ENCODE measurements at regions not wholly inside any gene's neighbourhood (a gene's known extent, or its start where the extent isn't known, plus 50 kb on each side); places are given as distances from the start of the nearest gene placed in this dataset.
"Not testable (repeated sequence)": the region's sequence is repeated elsewhere in the genome, so short reads cannot be mapped to it uniquely, and the experiment has no call there.

DNA sequence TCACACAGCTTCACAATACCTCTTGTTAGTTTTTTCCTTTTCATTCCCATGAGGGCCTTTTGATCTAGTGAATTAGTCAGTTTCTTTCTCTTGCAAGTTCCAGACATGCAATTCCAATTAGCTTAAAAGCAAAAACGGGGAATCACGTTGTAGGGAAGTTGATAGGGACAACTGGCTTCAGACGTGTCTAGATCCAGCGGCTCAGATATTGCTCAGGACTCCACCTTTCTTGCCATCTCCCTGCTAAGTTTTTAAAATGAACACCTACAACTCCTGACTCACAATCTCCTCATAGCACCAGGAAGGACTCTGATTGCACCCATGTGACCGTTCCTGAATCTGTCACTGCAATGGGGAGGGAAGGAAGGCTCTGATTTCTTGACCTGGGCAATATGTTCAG lies 63.8 kb upstream of the ARHGAP29 start:
- no peak for DNase-seq

DNA sequence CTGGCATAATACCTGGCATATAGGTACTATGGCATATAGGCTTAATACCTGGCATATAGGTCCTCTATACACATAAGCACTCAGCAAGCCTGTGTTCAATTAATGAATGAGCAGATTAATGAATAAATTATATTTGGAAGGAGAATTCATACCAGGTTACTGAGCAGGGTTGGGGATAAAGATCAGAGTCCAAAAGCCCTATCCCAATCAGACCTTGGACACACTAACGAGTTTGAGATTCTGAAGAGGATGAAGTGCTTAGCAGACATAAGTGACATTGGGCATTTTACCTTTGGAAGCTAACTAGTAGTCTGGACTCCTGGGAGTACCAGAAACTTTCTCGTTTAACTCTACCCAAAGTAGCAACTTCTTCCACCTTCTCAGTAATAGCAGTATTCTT lies 63.3 kb upstream of the ARHGAP29 start:
- no peak for DNase-seq

DNA sequence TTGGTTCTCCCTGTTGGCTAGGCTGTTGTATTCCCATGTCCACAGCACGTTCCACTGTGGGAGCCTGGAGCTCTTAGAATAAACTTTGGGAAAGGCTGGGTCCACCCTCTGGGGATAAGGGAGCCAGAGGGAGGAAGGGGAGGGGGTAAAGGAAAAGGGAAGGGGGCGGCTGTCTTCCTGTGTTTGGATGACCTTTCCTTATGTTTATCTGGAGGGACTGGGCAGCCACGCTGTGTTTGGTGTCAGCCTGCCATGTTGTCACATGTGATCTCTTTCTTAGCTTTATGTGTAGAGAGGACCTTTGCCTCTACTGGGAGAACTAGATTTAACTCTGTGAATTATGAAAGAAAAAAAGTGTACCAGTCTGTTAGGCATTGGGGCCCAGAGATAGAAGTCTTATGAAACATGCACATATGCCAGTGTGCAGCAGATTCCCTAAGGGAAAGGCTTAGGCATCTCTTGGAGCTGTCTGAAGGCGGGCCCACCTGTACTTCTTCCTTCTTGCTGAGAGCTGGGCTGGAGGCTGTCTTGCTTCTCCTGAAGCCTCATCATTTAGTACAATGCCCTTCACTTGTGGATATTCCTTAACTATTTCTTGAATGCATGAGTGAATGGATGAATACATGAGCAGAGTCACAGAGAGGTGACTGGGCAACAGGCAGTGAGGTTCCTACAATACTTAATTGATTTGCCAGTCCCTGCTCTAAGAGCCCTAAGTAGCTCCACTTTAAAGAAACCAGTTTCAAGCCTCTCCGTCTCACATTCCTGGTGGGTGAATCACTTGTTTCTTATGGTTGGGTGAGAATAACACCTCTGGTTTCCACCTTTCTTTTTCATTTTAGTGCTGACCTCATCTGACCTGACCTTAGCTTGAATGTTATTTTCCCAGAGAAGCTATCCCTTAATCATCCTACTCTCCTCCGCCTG lies 62.5 kb upstream of the ARHGAP29 start:
- peak; percentile 7 for DNase-seq

DNA sequence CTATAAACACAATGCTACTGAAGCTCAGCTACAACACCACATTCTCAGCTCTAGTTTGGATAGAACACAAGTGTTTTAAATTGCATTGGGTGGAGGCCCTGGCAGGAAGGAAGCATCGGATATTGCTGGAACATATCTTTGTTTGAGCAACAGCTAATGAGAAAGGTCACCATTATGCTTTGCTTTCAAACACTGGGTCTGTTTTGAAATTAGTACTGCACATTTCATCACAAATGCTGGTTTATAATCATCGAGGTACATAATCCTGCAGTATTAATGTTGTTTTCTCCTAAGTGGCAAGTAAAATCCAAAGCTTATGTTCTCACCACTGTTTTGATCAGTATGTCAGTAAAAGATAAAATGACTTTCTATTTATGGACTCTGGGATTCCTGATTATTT lies 61.5 kb upstream of the ARHGAP29 start:
- DNase-seq: no peak

DNA sequence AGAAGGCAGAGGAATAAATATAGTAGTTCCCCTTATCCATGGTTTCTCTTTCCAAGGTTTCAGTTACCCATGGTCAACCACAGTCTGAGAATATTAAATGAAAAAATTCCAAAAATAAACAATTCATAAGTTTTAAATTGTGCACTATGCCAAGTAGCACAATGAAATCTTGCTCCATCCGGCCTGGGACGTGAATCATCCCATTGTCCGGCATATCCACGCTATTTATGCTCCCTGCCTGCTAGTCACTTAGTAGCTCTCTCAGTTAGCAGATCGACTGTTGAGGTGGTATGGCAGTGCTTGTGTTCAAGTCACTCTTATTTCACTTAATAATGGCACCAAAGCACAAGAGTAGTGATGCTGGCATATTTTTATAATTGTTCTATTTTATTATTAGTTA lies 58.6 kb upstream of the ARHGAP29 start:
- DNase-seq: no peak

DNA sequence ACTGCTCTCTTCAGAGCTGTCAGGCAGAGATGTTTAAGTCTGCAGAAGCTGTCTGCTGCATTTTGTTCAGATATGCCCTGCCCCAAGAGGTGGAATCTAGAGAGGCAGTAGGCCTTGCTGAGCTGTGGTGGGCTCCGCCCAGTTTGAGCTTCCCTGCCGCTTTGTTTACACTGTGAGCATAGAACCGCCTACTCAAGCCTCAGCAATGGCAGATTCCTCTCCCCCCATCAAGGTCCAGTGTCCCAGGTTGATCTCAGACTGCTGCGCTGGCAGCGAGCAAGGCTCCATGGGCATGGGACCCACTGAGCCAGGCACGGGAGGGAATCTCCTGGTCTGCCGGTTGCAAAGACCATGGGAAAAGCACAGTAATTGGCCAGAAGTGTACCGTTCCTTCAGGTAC lies 55.6 kb upstream of the ARHGAP29 start:
- DNase-seq: not testable (repeated sequence)

DNA sequence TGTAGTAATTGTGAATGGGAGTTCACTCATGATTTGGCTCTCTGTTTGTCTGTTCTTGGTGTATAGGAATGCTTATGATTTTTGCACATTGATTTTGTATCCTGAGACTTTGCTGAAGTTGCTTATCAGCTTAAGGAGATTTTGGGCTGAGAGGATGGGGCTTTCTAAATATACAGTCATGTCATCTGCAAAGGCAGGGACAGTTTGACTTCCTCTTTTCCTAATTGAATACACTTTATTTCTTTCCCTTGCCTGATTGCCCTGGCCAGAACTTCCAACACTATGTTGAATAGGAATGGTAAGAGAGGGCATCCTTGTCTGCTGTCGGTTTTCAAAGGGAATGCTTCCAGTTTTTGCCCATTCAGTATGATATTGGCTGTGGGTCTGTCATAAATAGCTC lies 51.9 kb upstream of the ARHGAP29 start:
- DNase-seq: not testable (repeated sequence)

Measured in NCI-H69 (cell line).